ENCODE measurements at regions not wholly inside any gene's neighbourhood (a gene's known extent, or its start where the extent isn't known, plus 50 kb on each side); places are given as distances from the start of the nearest gene placed in this dataset.

GRCh38 chr4:110897784-110898183 lies 274.9 kb upstream of the PITX2 start:
- Mint-ChIP-seq H3K27ac (no peak overlapping the region), H3K36me3 (no peaks in the 10 kb centered on the region), H3K4me3 (no peak overlapping the region), H3K4me1 (no peaks in the 10 kb centered on the region), H3K27me3 (no peaks in the 10 kb centered on the region), H3K9me3 (peaks cover 0 to 6% (median 0%) of the 10 kb centered on the region in 7 donors)
- ATAC-seq (ENCODE audit: low read depth in 2 of 2) (no peak), DNase-seq (no peak)

- Mint-ChIP-seq H3K4me3 (no peak overlapping the region), H3K36me3 (no peaks in the 10 kb centered on the region), H3K27ac (no peak overlapping the region), H3K27me3 (no peaks in the 10 kb centered on the region), H3K9me3 (peaks cover 0 to 6% (median 0%) of the 10 kb centered on the region in 7 donors), H3K4me1 (no peaks in the 10 kb centered on the region)
- DNase-seq (no peak), ATAC-seq (ENCODE audit: low read depth in 2 of 2) (no peak)
These were observed 275.4 kb upstream of the PITX2 start for GRCh38 chr4:110898290-110898689.

DNA sequence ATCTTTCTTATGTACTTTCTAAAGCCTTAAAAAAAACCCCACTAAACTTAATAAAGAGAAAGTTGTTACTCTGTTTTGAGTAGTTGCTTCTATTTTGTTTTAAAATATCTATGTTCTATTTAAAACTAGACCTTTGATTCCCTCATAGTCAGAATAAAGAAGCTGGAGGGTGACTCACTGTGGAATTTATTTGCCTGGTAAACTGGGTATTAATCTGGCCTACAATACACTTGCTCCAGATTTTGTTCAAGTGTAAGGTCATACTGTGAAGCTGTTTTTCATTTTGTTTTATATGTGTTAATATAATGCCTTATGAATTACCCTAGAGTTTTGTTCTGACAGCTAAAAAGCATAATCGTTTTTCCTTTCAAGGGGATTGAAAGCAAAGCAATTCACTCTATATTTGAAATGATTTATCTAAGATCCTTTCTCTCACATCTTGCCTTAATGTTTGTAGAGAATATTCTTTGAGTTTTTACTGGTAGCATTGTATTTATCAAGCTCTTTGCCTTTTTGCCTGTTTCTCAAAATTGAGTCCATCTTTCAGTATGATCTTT lies 277.4 kb upstream of the PITX2 start:
- no peak overlapping the region for H3K27ac Mint-ChIP-seq
- no peaks in the 10 kb centered on the region for H3K36me3 Mint-ChIP-seq
- peaks cover 0 to 2% (median 0%) of the 10 kb centered on the region in 7 donors for H3K9me3 Mint-ChIP-seq
- DNase-seq (no peak), ATAC-seq (ENCODE audit: low read depth in 2 of 2) (no peak)
- H3K27me3 Mint-ChIP-seq: no peaks in the 10 kb centered on the region
- no peak overlapping the region for H3K4me3 Mint-ChIP-seq
- no peaks in the 10 kb centered on the region for H3K4me1 Mint-ChIP-seq

DNA sequence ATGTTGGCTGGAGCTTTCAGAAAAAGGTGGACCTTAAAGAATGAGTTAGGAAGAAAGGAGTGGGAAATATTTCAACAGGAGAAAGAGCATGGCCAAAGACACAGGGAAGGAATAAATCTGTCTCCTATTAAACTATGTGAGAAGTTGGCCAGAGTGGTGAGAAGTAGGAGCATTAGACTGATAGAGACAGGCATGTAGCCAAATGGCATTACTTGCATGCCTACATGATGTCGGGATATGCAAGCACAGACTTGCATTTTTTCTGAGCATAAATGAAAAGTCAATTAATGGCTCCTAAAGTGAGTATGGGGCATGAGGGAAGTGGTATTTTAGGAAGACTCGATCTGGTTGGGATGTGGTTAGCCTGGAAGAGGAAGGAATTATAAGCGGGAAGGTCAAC lies 279.6 kb upstream of the PITX2 start:
- DNase-seq (no peak), ATAC-seq (ENCODE audit: low read depth in 2 of 2) (no peak)
- Mint-ChIP-seq H3K4me3 (no peak overlapping the region), H3K36me3 (no peaks in the 10 kb centered on the region), H3K27me3 (no peaks in the 10 kb centered on the region), H3K9me3 (peaks cover 0 to 4% (median 0%) of the 10 kb centered on the region in 7 donors), H3K27ac (no peak overlapping the region), H3K4me1 (no peaks in the 10 kb centered on the region)

- H3K4me3 Mint-ChIP-seq: no peak overlapping the region
These were observed 281.7 kb upstream of the PITX2 start for GRCh38 chr4:110904435-110905065.

GRCh38 chr4:110905367-110905766 lies 282.5 kb upstream of the PITX2 start:
- H3K27ac Mint-ChIP-seq: no peak overlapping the region

More at GRCh38 chr4:110904435-110905065, 281.7 kb upstream of the PITX2 start:
- peaks cover 0 to 4% (median 0%) of the 10 kb centered on the region in 7 donors for H3K9me3 Mint-ChIP-seq
- no peaks in the 10 kb centered on the region for H3K27me3 Mint-ChIP-seq
- no peak for DNase-seq
- no peak overlapping the region for H3K27ac Mint-ChIP-seq
- no peaks in the 10 kb centered on the region for H3K36me3 Mint-ChIP-seq
- ATAC-seq (ENCODE audit: low read depth in 2 of 2): no peak
- no peaks in the 10 kb centered on the region for H3K4me1 Mint-ChIP-seq

DNA sequence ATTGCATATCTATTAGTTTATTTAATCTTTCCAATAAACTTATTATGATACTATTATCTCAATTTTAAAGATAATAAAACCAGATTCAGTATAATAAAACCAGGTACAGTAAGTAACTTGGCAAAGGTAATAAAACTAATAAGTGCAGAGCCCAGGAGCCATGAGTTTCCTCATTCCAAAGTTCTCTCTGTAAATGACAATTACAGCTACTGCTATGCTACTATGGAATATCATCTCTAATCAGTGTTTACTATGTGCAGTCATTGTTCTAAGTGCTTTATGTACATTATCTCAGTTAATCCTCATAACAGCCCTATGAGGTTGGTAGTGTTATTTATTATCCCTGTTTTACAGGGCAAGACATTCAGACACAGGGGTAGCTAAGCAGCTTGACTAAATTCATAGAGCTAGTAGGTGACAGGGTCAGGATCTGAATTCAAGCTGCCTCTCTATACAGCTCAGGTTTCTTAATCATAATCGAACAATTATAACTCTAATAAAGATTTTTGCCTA lies 285.0 kb upstream of the PITX2 start:
- no peak for ATAC-seq (ENCODE audit: low read depth in 2 of 2)
- no peaks in the 10 kb centered on the region for H3K27me3 Mint-ChIP-seq
- no peak for DNase-seq
- peaks cover 0 to 4% (median 0%) of the 10 kb centered on the region in 7 donors for H3K9me3 Mint-ChIP-seq
- no peaks in the 10 kb centered on the region for H3K4me1 Mint-ChIP-seq
- H3K4me3 Mint-ChIP-seq: no peak overlapping the region
- no peak overlapping the region for H3K27ac Mint-ChIP-seq
- H3K36me3 Mint-ChIP-seq: no peaks in the 10 kb centered on the region

More at GRCh38 chr4:110905367-110905766, 282.5 kb upstream of the PITX2 start:
- no peak for DNase-seq
- Mint-ChIP-seq H3K27me3 (no peaks in the 10 kb centered on the region), H3K9me3 (peaks cover 0 to 4% (median 0%) of the 10 kb centered on the region in 7 donors), H3K4me1 (no peaks in the 10 kb centered on the region), H3K36me3 (no peaks in the 10 kb centered on the region), H3K4me3 (no peak overlapping the region)
- ATAC-seq (ENCODE audit: low read depth in 2 of 2): no peak

DNA sequence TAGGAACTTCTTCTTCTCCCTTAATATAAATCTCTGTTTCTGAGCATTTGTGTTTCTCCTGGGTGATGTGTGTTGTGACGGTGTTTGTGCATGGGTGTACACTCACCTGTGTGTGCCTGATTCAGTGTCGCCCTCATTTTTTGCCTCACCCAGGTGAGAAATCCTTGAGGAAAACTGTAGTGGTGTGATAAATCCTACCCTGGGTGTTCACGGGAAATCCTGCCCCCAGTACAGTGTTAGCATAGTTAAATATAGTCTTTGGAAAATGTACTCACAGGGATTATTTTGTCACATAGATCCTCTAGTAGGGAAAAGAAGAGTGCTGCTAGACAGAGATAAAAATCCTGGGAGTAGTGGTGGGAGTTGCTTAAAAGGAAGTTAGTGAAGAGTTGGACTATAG lies 291.9 kb upstream of the PITX2 start:
- ATAC-seq (ENCODE audit: low read depth in 2 of 2) (no peak), DNase-seq (no peak)
- H3K27ac Mint-ChIP-seq: no peak overlapping the region
- H3K9me3 Mint-ChIP-seq: peaks cover 0 to 11% (median 0%) of the 10 kb centered on the region in 7 donors
- H3K36me3 Mint-ChIP-seq: no peaks in the 10 kb centered on the region
- H3K27me3 Mint-ChIP-seq: peaks cover 0 to 4% (median 0%) of the 10 kb centered on the region in 3 donors
- no peak overlapping the region for H3K4me3 Mint-ChIP-seq
- H3K4me1 Mint-ChIP-seq: no peaks in the 10 kb centered on the region

GRCh38 chr4:110915301-110915700 lies 292.4 kb upstream of the PITX2 start:
- Mint-ChIP-seq H3K9me3 (peaks cover 0 to 11% (median 0%) of the 10 kb centered on the region in 7 donors), H3K27ac (no peak overlapping the region)

GRCh38 chr4:110916505-110916904 lies 293.6 kb upstream of the PITX2 start:
- H3K4me3 Mint-ChIP-seq: no peak overlapping the region

More at GRCh38 chr4:110915301-110915700, 292.4 kb upstream of the PITX2 start:
- DNase-seq (no peak), ATAC-seq (ENCODE audit: low read depth in 2 of 2) (no peak)
- Mint-ChIP-seq H3K4me3 (no peak overlapping the region), H3K4me1 (no peaks in the 10 kb centered on the region), H3K27me3 (peaks cover 0 to 4% (median 0%) of the 10 kb centered on the region in 3 donors), H3K36me3 (no peaks in the 10 kb centered on the region)

GRCh38 chr4:110917835-110918234 lies 295.0 kb upstream of the PITX2 start:
- Mint-ChIP-seq H3K9me3 (peaks cover 0 to 11% (median 0%) of the 10 kb centered on the region in 7 donors), H3K36me3 (no peaks in the 10 kb centered on the region), H3K4me1 (no peaks in the 10 kb centered on the region), H3K4me3 (no peak overlapping the region), H3K27me3 (peaks cover 0 to 4% (median 0%) of the 10 kb centered on the region in 3 donors), H3K27ac (peak overlapping the region in 1 of 6 donors; percentile 21)
- ATAC-seq (ENCODE audit: low read depth in 2 of 2) (no peak), DNase-seq (no peak)

More at GRCh38 chr4:110916505-110916904, 293.6 kb upstream of the PITX2 start:
- no peaks in the 10 kb centered on the region for H3K4me1 Mint-ChIP-seq
- ATAC-seq (ENCODE audit: low read depth in 2 of 2) (no peak), DNase-seq (no peak)
- H3K9me3 Mint-ChIP-seq: peaks cover 0 to 11% (median 0%) of the 10 kb centered on the region in 7 donors
- no peaks in the 10 kb centered on the region for H3K36me3 Mint-ChIP-seq
- peaks cover 0 to 4% (median 0%) of the 10 kb centered on the region in 3 donors for H3K27me3 Mint-ChIP-seq
- no peak overlapping the region for H3K27ac Mint-ChIP-seq

GRCh38 chr4:110920990-110921389 lies 298.1 kb upstream of the PITX2 start:
- H3K4me1 Mint-ChIP-seq: no peaks in the 10 kb centered on the region
- no peaks in the 10 kb centered on the region for H3K36me3 Mint-ChIP-seq
- peaks cover 0 to 10% (median 0%) of the 10 kb centered on the region in 7 donors for H3K9me3 Mint-ChIP-seq
- H3K4me3 Mint-ChIP-seq: no peak overlapping the region
- ATAC-seq (ENCODE audit: low read depth in 2 of 2) (no peak), DNase-seq (no peak)
- H3K27me3 Mint-ChIP-seq: peaks cover 0 to 7% (median 3%) of the 10 kb centered on the region in 3 donors
- H3K27ac Mint-ChIP-seq: no peak overlapping the region

DNA sequence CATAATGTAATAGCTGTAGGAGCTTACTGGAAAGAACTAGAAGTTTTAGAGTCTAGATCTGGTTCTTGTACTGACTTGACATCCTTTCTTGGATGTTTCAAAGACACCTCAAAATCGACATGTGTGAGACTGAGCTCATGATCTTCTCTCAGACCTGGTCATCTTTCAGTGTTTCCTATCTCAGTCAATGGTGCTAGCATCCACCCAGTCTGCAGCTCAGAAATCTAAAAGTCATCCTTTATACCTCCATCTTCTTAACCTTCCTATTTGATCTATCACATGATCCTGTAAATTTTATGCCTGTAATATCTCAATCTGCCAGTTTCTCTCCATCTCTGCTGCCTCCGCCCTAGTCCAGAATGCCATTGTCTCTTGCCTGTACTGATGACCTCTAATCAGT lies 301.9 kb upstream of the PITX2 start:
- no peak for DNase-seq
- Mint-ChIP-seq H3K9me3 (peaks cover 0 to 5% (median 0%) of the 10 kb centered on the region in 7 donors), H3K36me3 (no peaks in the 10 kb centered on the region), H3K4me1 (no peaks in the 10 kb centered on the region), H3K4me3 (no peak overlapping the region), H3K27me3 (peaks cover 0 to 7% (median 3%) of the 10 kb centered on the region in 3 donors), H3K27ac (no peak overlapping the region)
- no peak for ATAC-seq (ENCODE audit: low read depth in 2 of 2)

- Mint-ChIP-seq H3K4me3 (no peak overlapping the region), H3K27me3 (peaks cover 0 to 7% (median 3%) of the 10 kb centered on the region in 3 donors), H3K36me3 (no peaks in the 10 kb centered on the region), H3K9me3 (peaks cover 0 to 5% (median 0%) of the 10 kb centered on the region in 7 donors), H3K4me1 (no peaks in the 10 kb centered on the region), H3K27ac (no peak overlapping the region)
- DNase-seq: no peak
- no peak for ATAC-seq (ENCODE audit: low read depth in 2 of 2)
These were observed 304.0 kb upstream of the PITX2 start for GRCh38 chr4:110926841-110927400.

Data from naive B cell (primary cell).